GM12872 (cell line): ENCODE measurements at regions not wholly inside any gene's neighbourhood (a gene's known extent, or its start where the extent isn't known, plus 50 kb on each side); places are given as distances from the start of the nearest gene placed in this dataset.

ENCODE experiments used
- TF ChIP-seq, protein P1 (sequence below): IDR thresholded peaks from 3 replicates; pipeline ENCODE4 v1.5.1; 2011; ENCODE audit warnings: low read depth, mild to moderate bottlenecking, low read length, moderate library complexity; ENCODE audit not compliant: insufficient read depth

DNA sequence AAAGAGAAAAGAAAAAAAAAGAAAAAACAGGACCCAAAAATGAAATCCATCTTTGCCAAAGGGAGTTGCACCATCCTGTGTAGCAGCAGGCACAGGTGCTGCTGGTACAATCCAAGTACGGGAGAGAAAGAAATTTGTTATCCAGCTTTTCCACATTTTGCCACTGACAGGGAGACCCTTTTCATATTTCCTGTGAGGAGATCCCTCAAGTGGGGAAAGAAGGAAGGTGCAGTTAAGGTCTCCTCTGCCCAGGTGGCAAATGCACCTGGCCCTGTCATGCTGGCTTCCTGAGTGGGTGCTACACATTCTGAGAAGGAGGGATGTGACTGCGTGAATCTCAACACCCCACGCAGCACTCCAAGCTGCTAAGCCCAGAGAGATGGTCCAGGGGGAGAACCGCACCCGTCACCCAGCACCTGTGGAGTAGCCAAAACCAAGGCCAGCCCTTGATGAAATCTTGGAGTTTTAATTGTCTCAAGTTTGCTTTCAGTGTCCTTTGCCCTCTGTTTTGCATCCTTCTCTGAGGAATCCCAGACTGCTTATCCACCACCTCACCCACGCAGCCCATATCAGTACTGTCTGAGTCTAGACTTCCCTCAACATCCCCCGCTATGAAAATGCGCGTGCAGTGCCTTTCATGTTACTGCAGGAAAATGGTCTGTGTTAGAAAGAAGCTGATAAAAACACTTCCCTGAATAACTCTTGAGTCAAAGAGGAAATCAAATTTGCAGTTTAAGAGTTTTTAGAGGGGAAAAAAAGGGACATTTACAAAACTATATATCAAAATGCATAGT, 141.9 kb upstream of the THBS1 start:
- TF ChIP-seq, protein P1, sequence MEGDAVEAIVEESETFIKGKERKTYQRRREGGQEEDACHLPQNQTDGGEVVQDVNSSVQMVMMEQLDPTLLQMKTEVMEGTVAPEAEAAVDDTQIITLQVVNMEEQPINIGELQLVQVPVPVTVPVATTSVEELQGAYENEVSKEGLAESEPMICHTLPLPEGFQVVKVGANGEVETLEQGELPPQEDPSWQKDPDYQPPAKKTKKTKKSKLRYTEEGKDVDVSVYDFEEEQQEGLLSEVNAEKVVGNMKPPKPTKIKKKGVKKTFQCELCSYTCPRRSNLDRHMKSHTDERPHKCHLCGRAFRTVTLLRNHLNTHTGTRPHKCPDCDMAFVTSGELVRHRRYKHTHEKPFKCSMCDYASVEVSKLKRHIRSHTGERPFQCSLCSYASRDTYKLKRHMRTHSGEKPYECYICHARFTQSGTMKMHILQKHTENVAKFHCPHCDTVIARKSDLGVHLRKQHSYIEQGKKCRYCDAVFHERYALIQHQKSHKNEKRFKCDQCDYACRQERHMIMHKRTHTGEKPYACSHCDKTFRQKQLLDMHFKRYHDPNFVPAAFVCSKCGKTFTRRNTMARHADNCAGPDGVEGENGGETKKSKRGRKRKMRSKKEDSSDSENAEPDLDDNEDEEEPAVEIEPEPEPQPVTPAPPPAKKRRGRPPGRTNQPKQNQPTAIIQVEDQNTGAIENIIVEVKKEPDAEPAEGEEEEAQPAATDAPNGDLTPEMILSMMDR: peak; percentile 19; the same call in 1 of the 3 replicates

DNA sequence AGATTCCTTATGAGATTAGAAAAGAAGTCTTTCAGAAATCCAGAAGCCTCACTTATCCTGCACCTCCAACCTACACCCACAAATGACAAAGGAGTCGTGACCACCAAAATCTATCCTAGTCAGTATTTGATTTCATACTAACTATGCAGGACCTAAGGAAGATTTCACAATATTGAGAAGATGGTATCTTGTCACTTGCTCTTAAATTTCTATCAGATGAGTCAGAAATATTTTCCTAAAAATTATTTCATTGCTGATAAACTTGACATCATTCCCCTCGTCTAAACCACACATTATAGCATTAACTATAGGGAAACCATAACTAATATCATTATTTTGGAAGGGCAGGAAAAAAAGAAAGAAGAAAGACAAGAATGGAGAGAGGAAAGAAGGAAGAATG, 138.0 kb upstream of the THBS1 start:
- TF ChIP-seq, protein P1: no peak

DNA sequence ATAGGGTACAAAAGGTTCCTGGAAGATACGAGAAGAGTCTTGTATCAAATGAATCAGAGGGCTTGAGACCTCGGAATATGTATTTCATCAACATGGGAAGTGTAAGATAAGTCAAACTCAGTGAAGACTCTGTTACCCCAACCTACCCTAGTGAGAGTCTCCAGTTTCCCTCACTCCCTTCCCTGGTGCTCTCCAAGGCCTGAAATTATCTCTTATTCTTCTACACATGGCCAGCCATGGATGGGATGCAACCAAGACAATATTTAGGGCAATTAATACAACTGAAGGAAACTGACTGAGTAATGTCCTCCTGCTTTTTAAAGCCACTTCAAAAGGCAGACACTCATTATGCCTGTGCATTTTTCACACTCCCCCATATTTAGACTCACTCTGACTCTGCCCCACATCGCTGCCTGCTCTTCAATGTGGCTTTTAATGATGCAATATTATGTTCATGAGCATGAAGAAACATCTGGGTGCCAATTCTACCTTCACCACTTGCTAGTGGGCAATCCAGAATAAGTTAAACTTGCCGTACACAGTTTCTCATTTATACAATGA, 137.1 kb upstream of the THBS1 start:
- TF ChIP-seq, protein P1: no peak

DNA sequence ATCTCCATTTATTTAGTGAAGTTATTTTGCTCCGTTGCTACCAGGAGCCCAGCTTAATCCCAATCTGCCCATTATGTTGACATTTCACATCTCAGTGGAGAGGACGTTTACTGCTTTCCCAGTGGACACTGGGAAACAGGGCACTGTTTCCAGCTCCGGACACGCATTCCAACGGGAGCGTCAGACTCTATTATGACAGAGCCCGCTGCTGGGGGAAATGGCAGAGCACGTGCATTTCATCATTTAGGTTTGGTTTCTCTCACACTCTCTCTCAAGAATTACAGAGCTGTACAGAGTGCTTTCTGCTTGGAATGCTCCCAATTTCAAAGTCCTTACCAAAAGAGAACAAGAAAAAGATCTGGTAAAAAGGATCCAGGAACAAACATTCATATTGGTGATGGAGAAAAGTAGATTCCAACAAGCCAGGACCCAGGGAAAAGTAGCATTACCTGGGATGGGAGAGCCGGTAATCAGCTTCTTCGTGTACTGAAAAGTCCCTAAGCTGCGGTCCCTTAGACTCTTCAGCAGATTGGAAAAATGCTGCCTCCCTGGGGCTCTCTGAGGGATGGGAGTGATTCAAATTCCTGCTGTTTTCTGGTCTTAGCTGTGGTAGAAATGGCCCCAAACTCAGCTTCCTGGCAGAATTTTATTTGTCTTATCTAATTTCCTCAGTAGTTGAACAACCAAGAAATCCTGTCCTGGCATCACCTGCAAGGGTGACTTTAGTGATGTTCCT, 136.0 kb upstream of the THBS1 start:
- TF ChIP-seq, protein P1: no peak

DNA sequence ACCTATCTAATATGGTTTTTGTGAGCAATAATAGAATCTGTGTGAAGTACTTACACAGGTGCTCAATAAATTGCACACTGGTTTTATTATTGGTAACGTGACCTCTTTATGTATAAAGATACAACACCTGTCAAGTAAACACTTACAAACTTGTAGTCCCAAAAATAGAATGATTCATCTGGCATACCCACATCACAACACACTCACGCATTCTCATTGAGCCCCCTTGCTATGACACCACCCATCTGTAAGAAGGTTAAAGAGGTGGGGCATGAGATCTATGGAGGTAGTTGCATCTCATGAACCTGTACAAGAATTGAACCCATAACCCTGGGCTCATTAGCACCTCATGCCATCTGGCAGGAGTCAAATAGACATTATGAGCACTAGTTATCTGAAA, 134.9 kb upstream of the THBS1 start:
- TF ChIP-seq, protein P1: no peak

DNA sequence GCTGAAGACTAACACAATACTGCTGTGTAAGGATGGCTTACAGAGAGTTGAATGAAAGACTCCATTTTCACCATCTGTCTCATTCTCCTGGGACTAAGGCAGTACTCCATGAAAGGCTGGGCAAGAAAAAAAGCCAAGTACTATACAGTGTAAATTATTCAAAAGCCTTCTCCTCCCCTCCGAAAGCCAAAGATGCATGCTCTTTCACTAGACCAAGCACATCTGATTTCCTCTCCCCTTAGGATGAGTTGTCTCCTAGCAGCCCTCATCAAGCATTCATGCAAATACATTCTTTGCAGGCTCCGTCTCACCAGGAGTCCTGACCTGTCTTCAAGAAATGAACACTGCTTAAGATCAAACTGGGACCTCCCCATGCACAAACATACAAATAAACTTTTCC, 133.5 kb upstream of the THBS1 start:
- TF ChIP-seq, protein P1: no peak

DNA sequence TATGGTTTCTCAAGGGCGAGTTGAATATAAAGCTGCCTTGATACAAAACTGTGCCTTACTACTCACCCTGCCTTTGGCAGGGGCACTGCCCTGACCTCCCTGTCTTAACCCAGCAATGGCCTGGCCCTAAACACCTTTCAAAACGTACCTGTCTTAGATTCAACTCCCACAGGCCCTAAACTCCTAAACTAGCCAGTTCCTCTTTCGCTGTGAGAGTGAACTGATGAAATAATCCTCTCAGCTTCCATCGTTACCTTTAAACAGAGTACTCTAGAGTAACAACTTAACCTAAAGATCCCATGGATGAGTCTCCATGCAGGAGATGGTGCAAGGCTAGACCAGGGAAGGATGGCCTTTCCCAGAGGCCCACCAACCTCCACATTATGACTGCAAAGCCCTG, 133.0 kb upstream of the THBS1 start:
- TF ChIP-seq, protein P1: no peak
